ENCODE measurements at regions not wholly inside any gene's neighbourhood (a gene's known extent, or its start where the extent isn't known, plus 50 kb on each side); places are given as distances from the start of the nearest gene placed in this dataset.
"Not testable (repeated sequence)": the region's sequence is repeated elsewhere in the genome, so short reads cannot be mapped to it uniquely, and the experiment has no call there.

DNA sequence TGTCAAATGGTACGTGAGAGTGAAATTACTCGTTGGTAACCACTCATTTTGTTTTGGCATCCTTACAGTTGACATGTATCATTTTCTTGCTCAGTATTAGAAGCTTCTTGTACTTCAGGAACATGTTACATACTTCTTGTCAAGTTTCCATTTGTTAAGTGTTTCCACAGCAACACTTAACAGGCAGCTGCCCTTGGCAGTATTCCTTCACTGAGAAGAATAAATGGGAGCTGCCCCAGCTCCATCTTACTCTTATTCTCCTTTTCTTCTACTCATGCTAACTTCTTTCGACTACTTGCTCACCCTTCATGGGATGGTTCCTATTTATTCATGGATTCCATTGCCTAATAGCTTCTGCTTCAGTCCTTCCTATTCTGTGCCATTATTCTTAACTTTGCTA lies 60.1 kb upstream of the TUBA3E start:
- POLR2A ChIA-PET (ENCODE audit: low non-redundant PET): interaction anchor here (0.6 kb wide), 1 partner anchor 93 kb away, joined by 7 read pairs; no protein-coding TSS in a partner anchor
- DNase-seq (ENCODE audit: low spot score): no peak
- no peak overlapping the region for H3K27ac ChIP-seq
- TF ChIP-seq, protein P1, sequence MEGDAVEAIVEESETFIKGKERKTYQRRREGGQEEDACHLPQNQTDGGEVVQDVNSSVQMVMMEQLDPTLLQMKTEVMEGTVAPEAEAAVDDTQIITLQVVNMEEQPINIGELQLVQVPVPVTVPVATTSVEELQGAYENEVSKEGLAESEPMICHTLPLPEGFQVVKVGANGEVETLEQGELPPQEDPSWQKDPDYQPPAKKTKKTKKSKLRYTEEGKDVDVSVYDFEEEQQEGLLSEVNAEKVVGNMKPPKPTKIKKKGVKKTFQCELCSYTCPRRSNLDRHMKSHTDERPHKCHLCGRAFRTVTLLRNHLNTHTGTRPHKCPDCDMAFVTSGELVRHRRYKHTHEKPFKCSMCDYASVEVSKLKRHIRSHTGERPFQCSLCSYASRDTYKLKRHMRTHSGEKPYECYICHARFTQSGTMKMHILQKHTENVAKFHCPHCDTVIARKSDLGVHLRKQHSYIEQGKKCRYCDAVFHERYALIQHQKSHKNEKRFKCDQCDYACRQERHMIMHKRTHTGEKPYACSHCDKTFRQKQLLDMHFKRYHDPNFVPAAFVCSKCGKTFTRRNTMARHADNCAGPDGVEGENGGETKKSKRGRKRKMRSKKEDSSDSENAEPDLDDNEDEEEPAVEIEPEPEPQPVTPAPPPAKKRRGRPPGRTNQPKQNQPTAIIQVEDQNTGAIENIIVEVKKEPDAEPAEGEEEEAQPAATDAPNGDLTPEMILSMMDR (conservative IDR thresholded peaks at IDR 0.05; ENCODE audit: low read depth): no peak
- CTCF ChIA-PET: no interaction called here

- POLR2A ChIA-PET (ENCODE audit: low non-redundant PET): interaction anchor here (0.6 kb wide), 1 partner anchor 23 kb away, joined by 4 read pairs; no protein-coding TSS in a partner anchor
- H3K27ac ChIP-seq: peak overlapping the region; percentile 84
- CTCF ChIA-PET: interaction anchor here (1.4 kb wide), 1 partner anchor 35 kb away, joined by 9 read pairs; no protein-coding TSS in a partner anchor
- TF ChIP-seq, protein P1 (conservative IDR thresholded peaks at IDR 0.05; ENCODE audit: low read depth): 0 out of 2 replicates have a peak, but pooled peaks have one; percentile 11
- DNase-seq (ENCODE audit: low spot score): peak; percentile 42
These were observed 54.8 kb upstream of the TUBA3E start for GRCh38 chr2:130252880-130253645.

- H3K27ac ChIP-seq: peak overlapping the region; percentile 84
- DNase-seq (ENCODE audit: low spot score): no peak
- POLR2A ChIA-PET (ENCODE audit: low non-redundant PET): no interaction called here
- CTCF ChIA-PET: interaction anchor here (1.4 kb wide), 1 partner anchor 36 kb away, joined by 9 read pairs; no protein-coding TSS in a partner anchor
- TF ChIP-seq, protein P1 (conservative IDR thresholded peaks at IDR 0.05; ENCODE audit: low read depth): no peak
These were observed 53.8 kb upstream of the TUBA3E start for GRCh38 chr2:130251873-130252620.

GRCh38 chr2:130251535-130251872 lies 53.3 kb upstream of the TUBA3E start:
- CTCF ChIA-PET: no interaction called here
- POLR2A ChIA-PET (ENCODE audit: low non-redundant PET): no interaction called here
- no peak for DNase-seq (ENCODE audit: low spot score)
- TF ChIP-seq, protein P1 (conservative IDR thresholded peaks at IDR 0.05; ENCODE audit: low read depth): no peak
- H3K27ac ChIP-seq: no peak overlapping the region

DNA sequence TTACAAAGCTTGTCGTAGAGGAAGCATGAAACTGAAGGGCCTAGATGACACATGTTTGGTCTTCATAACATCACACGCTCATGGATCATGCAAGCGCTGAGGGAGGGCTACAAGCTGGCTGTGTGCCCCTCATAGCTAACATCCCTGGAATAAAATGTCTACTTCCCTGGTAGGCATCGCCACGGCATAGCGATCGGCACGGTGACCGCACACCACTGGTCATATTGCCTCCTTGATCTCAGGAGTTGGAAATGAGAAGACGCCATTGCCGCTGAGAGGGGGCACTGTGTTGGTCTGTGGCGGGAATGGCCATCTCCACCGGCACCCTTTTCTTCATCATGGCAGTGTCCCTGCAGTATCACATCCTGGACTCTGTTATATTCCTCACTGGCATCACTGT lies 50.1 kb upstream of the TUBA3E start:
- CTCF ChIA-PET; POLR2A ChIA-PET (ENCODE audit: low non-redundant PET); H3K27ac ChIP-seq; DNase-seq (ENCODE audit: low spot score): not testable (repeated sequence)

Data from RWPE1 (cell line).